GM23338 (cell line): ENCODE measurements at regions not wholly inside any gene's neighbourhood (a gene's known extent, or its start where the extent isn't known, plus 50 kb on each side); places are given as distances from the start of the nearest gene placed in this dataset.

Experiments
- ATAC-seq: fragments of 200-7000 bp; cut with Tn5 transposase; 3 replicates; pipeline ENCODE4 v1.9.1; 2020
- DNase-seq: peaks from one replicate; pipeline ENCODE4 v3.0.0-alpha.2; 2015; ENCODE audit warnings: low spot score
- H2AFZ ChIP-seq: fragments of 200-600 bp; sonication (generic); 2 replicates; pipeline ENCODE4 v1.8.0; 2016; ENCODE audit warnings: antibody characterized with exemption, mild to moderate bottlenecking, moderate library complexity
- H3F3A ChIP-seq: fragments of 200-600 bp; sonication (generic); replicated peaks from 2 replicates; pipeline ENCODE4 v1.8.0; 2017; ENCODE audit warnings: antibody characterized with exemption, mixed run types, low read depth
- H3K27ac ChIP-seq: fragments of 200-600 bp; sonication (generic); 2 replicates; pipeline ENCODE4 v1.6.1; 2016; ENCODE audit warnings: low read depth
- H3K27me3 ChIP-seq: fragments of 200-600 bp; sonication (generic); 2 replicates; pipeline ENCODE4 v1.8.0; 2016; ENCODE audit warnings: mild to moderate bottlenecking, mixed run types, moderate library complexity; ENCODE audit not compliant: insufficient read depth
- H3K36me3 ChIP-seq: fragments of 200-600 bp; sonication (generic); 2 replicates; pipeline ENCODE4 v1.8.0; 2016; ENCODE audit warnings: mild to moderate bottlenecking; ENCODE audit not compliant: insufficient read depth
- H3K4me1 ChIP-seq: fragments of 200-600 bp; sonication (generic); 2 replicates; pipeline ENCODE4 v1.8.0; 2016; ENCODE audit warnings: mild to moderate bottlenecking, moderate library complexity; ENCODE audit not compliant: insufficient read depth
- H3K4me2 ChIP-seq: fragments of 200-600 bp; sonication (generic); 2 replicates; pipeline ENCODE4 v1.7.1; 2017; ENCODE audit warnings: mixed run types
- H3K4me3 ChIP-seq: fragments of 200-600 bp; sonication (generic); 2 replicates; pipeline ENCODE4 v1.6.1; 2016; ENCODE audit warnings: mixed run types
- H3K79me2 ChIP-seq: fragments of 200-600 bp; sonication (generic); replicated peaks from 2 replicates; pipeline ENCODE4 v1.8.0; 2017; ENCODE audit warnings: mild to moderate bottlenecking; ENCODE audit not compliant: insufficient read depth
- H3K9me2 ChIP-seq: fragments of 200-600 bp; sonication (generic); 2 replicates; pipeline ENCODE4 v1.8.0; 2017; ENCODE audit not compliant: insufficient read depth
- H4K20me1 ChIP-seq: fragments of 200-600 bp; sonication (generic); replicated peaks from 2 replicates; pipeline ENCODE4 v1.8.0; 2017; ENCODE audit warnings: mild to moderate bottlenecking; ENCODE audit not compliant: insufficient read depth
- H3K27ac Mint-ChIP-seq: 2 replicates; pipeline ENCODE4 v1.8.0; 2020; ENCODE audit warnings: inconsistent platforms, mild to moderate bottlenecking, moderate library complexity, mixed read lengths
- H3K27me3 Mint-ChIP-seq: 3 replicates; pipeline ENCODE4 v1.8.0; 2022; ENCODE audit warnings: low read depth, mild to moderate bottlenecking, moderate library complexity, mixed read lengths, inconsistent platforms; ENCODE audit not compliant: insufficient read depth, poor library complexity
- H3K36me3 Mint-ChIP-seq: 3 replicates; pipeline ENCODE4 v1.8.0; 2021; ENCODE audit warnings: low read depth, mild to moderate bottlenecking, inconsistent platforms, moderate library complexity, mixed read lengths
- H3K4me1 Mint-ChIP-seq: 3 replicates; pipeline ENCODE4 v1.8.0; 2020; ENCODE audit warnings: mild to moderate bottlenecking, inconsistent platforms, mixed read lengths
- H3K4me3 Mint-ChIP-seq: 3 replicates; pipeline ENCODE4 v1.8.0; 2021; ENCODE audit warnings: moderate library complexity, mild to moderate bottlenecking, inconsistent platforms, mixed read lengths
- H3K9me3 Mint-ChIP-seq: 3 replicates; pipeline ENCODE4 v1.8.0; 2020; ENCODE audit warnings: moderate library complexity, mild to moderate bottlenecking, inconsistent platforms, mixed read lengths
- CREB1 ChIP-seq: fragments of 250-450 bp; sonication (Bioruptor Pico); IDR thresholded peaks from 2 replicates; pipeline ENCODE4 v1.5.0; 2020; ENCODE audit warnings: low read depth, mild to moderate bottlenecking, moderate library complexity
- EZH2 ChIP-seq: fragments of 200-600 bp; sonication (generic); IDR thresholded peaks from one replicate; pipeline ENCODE4 v1.8.0; 2017; ENCODE audit warnings: antibody characterized with exemption, mild to moderate bottlenecking, low read depth; ENCODE audit not compliant: unreplicated experiment
- EZH2phosphoT487 ChIP-seq: fragments of 200-600 bp; sonication (generic); IDR thresholded peaks from one replicate; pipeline ENCODE4 v1.8.1; 2018; ENCODE audit warnings: antibody characterized with exemption; ENCODE audit not compliant: unreplicated experiment
- JUNB ChIP-seq: IDR thresholded peaks from one replicate; pipeline ENCODE4 v1.6.1; 2016; ENCODE audit warnings: antibody characterized with exemption; ENCODE audit not compliant: unreplicated experiment
- NANOG ChIP-seq: IDR thresholded peaks from 2 replicates; pipeline ENCODE4 v1.6.1; 2016; ENCODE audit warnings: antibody characterized with exemption, borderline replicate concordance
- POLR2AphosphoS5 ChIP-seq: IDR thresholded peaks from 2 replicates; pipeline ENCODE4 v1.6.1; 2016; ENCODE audit warnings: antibody characterized with exemption, low read depth
- REST ChIP-seq: IDR thresholded peaks from one replicate; pipeline ENCODE4 v1.6.1; 2018; ENCODE audit warnings: antibody characterized with exemption; ENCODE audit not compliant: unreplicated experiment
- STAT1 ChIP-seq: IDR thresholded peaks from one replicate; pipeline ENCODE4 v1.6.1; 2016; ENCODE audit warnings: antibody characterized with exemption; ENCODE audit not compliant: unreplicated experiment
- ZNF114 ChIP-seq: fragments of 250-450 bp; sonication (Bioruptor Pico); IDR thresholded peaks from 2 replicates; pipeline ENCODE4 v1.5.0; 2020; ENCODE audit warnings: mild to moderate bottlenecking, moderate library complexity
- ZNF331 ChIP-seq: fragments of 250-450 bp; sonication (Bioruptor Pico); IDR thresholded peaks from 2 replicates; pipeline ENCODE4 v1.5.0; 2020; ENCODE audit warnings: low read depth, mild to moderate bottlenecking, moderate library complexity
- TF ChIP-seq, protein P1 (sequence below), 2 experiments: fragments of 200-600 bp in 1 of 2; sonication (generic) in 1 of 2; conservative IDR thresholded peaks; 2 replicates each; pipeline versions ENCODE4 v1.5.1 to v1.6.1; 2016 to 2017; ENCODE audit warnings: antibody characterized with exemption in 2 of 2, low read depth in 2 of 2, mild to moderate bottlenecking in 2 of 2, moderate library complexity in 1 of 2
- TF ChIP-seq, protein P2 (sequence below): IDR thresholded peaks from 2 replicates; pipeline ENCODE4 v1.6.1; 2016; ENCODE audit warnings: antibody characterized with exemption

GRCh38 chr13:72112216-72112615, 245.2 kb upstream of the DACH1 start:
- no peaks in the 10 kb centered on the region for H3K4me1 Mint-ChIP-seq
- no peak for TF ChIP-seq JUNB
- no peak for TF ChIP-seq STAT1
- no peak for TF ChIP-seq EZH2
- TF ChIP-seq EZH2phosphoT487 = no peak
- TF ChIP-seq, protein P1, sequence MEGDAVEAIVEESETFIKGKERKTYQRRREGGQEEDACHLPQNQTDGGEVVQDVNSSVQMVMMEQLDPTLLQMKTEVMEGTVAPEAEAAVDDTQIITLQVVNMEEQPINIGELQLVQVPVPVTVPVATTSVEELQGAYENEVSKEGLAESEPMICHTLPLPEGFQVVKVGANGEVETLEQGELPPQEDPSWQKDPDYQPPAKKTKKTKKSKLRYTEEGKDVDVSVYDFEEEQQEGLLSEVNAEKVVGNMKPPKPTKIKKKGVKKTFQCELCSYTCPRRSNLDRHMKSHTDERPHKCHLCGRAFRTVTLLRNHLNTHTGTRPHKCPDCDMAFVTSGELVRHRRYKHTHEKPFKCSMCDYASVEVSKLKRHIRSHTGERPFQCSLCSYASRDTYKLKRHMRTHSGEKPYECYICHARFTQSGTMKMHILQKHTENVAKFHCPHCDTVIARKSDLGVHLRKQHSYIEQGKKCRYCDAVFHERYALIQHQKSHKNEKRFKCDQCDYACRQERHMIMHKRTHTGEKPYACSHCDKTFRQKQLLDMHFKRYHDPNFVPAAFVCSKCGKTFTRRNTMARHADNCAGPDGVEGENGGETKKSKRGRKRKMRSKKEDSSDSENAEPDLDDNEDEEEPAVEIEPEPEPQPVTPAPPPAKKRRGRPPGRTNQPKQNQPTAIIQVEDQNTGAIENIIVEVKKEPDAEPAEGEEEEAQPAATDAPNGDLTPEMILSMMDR (conservative IDR thresholded peaks at IDR 0.05; ENCODE audit: low read depth in 2 of 2) = no peak
- no peak for TF ChIP-seq ZNF331 (CRISPR knock-in tag)
- Histone ChIP-seq H3K4me3 (no peak overlapping the region), H3K27ac (no peak overlapping the region), H3F3A (no peaks in the 10 kb centered on the region), H4K20me1 (no peaks in the 10 kb centered on the region), H3K36me3 (no peaks in the 10 kb centered on the region), H2AFZ (no peak overlapping the region), H3K4me2 (no peak overlapping the region), H3K79me2 (no peaks in the 10 kb centered on the region), H3K9me2 (0 out of 2 replicates have a peak, but pooled peaks cover 4% of the 10 kb centered on the region), H3K27me3 (no peaks in the 10 kb centered on the region), H3K4me1 (no peaks in the 10 kb centered on the region)
- no peak overlapping the region for H3K4me3 Mint-ChIP-seq
- H3K9me3 Mint-ChIP-seq = peaks cover under 1% of the 10 kb centered on the region; the same call in 1 of the 3 replicates
- DNase-seq = no peak
- H3K27ac Mint-ChIP-seq = no peak overlapping the region
- H3K27me3 Mint-ChIP-seq = no peaks in the 10 kb centered on the region
- ATAC-seq = no peak
- H3K36me3 Mint-ChIP-seq = no peaks in the 10 kb centered on the region

DNA sequence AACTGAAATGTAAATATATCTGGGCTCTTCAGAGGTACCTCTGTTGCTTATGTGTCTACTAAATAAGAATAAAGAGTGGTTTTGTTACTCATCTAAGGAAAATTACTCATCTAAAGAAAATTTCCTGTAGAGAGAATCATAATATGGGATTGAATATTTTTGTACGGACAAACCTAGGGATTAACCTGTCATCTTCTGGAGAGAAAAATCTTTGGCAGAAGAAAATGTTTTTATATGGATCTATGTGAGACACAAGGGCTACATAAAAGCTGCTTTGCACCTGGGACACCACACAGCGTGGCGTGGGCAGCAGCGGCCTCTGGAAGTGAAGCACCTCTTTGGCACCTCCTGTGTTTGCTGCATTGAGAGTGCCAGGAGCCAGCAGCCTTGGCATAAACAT, 242.9 kb upstream of the DACH1 start:
- H3K79me2 ChIP-seq = no peaks in the 10 kb centered on the region
- no peak for ATAC-seq
- H3K9me2 ChIP-seq = 0 out of 2 replicates have a peak, but pooled peaks cover 4% of the 10 kb centered on the region
- H3K36me3 Mint-ChIP-seq = no peaks in the 10 kb centered on the region
- no peak overlapping the region for H3K4me2 ChIP-seq
- no peaks in the 10 kb centered on the region for H3K36me3 ChIP-seq
- no peak overlapping the region for H3K27ac Mint-ChIP-seq
- no peak overlapping the region for H3K4me3 Mint-ChIP-seq
- DNase-seq = no peak
- no peaks in the 10 kb centered on the region for H3F3A ChIP-seq
- H3K27ac ChIP-seq = no peak overlapping the region
- H2AFZ ChIP-seq = no peak overlapping the region
- H4K20me1 ChIP-seq = no peaks in the 10 kb centered on the region
- H3K4me1 ChIP-seq = no peaks in the 10 kb centered on the region
- H3K27me3 Mint-ChIP-seq = no peaks in the 10 kb centered on the region
- H3K27me3 ChIP-seq = no peaks in the 10 kb centered on the region
- no peaks in the 10 kb centered on the region for H3K4me1 Mint-ChIP-seq
- no peak overlapping the region for H3K4me3 ChIP-seq
- peaks cover 3% of the 10 kb centered on the region; the same call in 1 of the 3 replicates for H3K9me3 Mint-ChIP-seq
- TF ChIP-seq JUNB = no peak
- TF ChIP-seq EZH2 = no peak
- TF ChIP-seq, protein P1 (conservative IDR thresholded peaks at IDR 0.05; ENCODE audit: low read depth in 2 of 2) = no peak
- no peak for TF ChIP-seq STAT1
- no peak for TF ChIP-seq REST
- TF ChIP-seq CREB1 (CRISPR knock-in tag) = no peak
- no peak for TF ChIP-seq EZH2phosphoT487
- TF ChIP-seq NANOG = no peak
- TF ChIP-seq, protein P2, sequence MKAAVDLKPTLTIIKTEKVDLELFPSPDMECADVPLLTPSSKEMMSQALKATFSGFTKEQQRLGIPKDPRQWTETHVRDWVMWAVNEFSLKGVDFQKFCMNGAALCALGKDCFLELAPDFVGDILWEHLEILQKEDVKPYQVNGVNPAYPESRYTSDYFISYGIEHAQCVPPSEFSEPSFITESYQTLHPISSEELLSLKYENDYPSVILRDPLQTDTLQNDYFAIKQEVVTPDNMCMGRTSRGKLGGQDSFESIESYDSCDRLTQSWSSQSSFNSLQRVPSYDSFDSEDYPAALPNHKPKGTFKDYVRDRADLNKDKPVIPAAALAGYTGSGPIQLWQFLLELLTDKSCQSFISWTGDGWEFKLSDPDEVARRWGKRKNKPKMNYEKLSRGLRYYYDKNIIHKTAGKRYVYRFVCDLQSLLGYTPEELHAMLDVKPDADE = no peak
- TF ChIP-seq ZNF331 (CRISPR knock-in tag) = no peak
- no peak for TF ChIP-seq ZNF114 (CRISPR knock-in tag)
- no peak for TF ChIP-seq POLR2AphosphoS5
